Peyer's patch (tissue), 4 donors: ENCODE measurements at regions not wholly inside any gene's neighbourhood (a gene's known extent, or its start where the extent isn't known, plus 50 kb on each side); places are given as distances from the start of the nearest gene placed in this dataset.

Experiments
- DNase-seq, 3 donors: peaks; one replicate each; pipeline ENCODE4 v3.0.0-alpha.2; 2017 to 2019
- H3K27ac ChIP-seq, 4 donors: fragments of 200-600 bp; sonication (generic); one replicate each; pipeline ENCODE4 v1.5.1; 2016 to 2019
- H3K27me3 ChIP-seq, 2 donors: fragments of 200-600 bp; sonication (generic); one replicate each; pipeline ENCODE4 v1.5.1; 2019
- H3K36me3 ChIP-seq, 3 donors: fragments of 200-600 bp; sonication (generic); one replicate each; pipeline ENCODE4 v1.5.1; 2016 to 2019
- H3K4me1 ChIP-seq, 4 donors: fragments of 200-600 bp; sonication (generic); one replicate each; pipeline ENCODE4 v1.5.1; 2016 to 2019
- H3K4me3 ChIP-seq, 4 donors: fragments of 200-600 bp; sonication (generic); 1 replicate in 3 of 4; 2 replicates in 1 of 4; pipeline ENCODE4 v1.5.1; 2016 to 2019; ENCODE audit warnings: mild to moderate bottlenecking in 1 of 4
- H3K9me3 ChIP-seq, 4 donors: fragments of 200-600 bp; sonication (generic); one replicate each; pipeline ENCODE4 v1.5.1; 2016 to 2019; ENCODE audit warnings: mild to moderate bottlenecking in 1 of 4
- POLR2A ChIP-seq, 2 donors: fragments of 450-650 bp; IDR thresholded peaks; one replicate each; pipeline ENCODE4 v1.5.1; 2017; ENCODE audit warnings: antibody characterized with exemption in 2 of 2, mild to moderate bottlenecking in 2 of 2, moderate library complexity in 2 of 2
- TF ChIP-seq, protein P1 (sequence below), 6 experiments: fragments of 450-650 bp in 4 of 6; fragments of 200-600 bp in 2 of 6; sonication (generic) in 1 of 6; IDR thresholded peaks; one replicate each; pipeline ENCODE4 v1.5.1; 2017 to 2019; ENCODE audit warnings: antibody characterized with exemption in 6 of 6, mild to moderate bottlenecking in 3 of 6, moderate library complexity in 1 of 6

DNA sequence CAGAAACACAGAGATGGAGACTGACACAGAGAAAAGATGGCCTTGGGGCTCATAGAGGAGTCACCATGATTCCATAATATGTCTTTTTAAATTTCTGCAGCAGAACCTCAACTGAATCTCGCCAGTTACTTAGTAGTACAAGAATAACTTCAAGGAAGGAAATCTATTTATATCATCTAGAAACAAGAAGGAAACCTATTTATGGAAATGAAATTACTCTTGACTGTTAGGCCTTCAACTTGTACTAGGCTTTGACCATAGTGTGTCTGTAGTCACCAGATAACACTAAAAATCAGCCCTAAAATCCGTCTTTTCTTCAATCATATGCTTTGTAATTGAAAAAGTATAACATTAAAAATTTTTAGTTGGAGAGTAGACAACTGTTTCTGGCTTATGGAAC is 740.4 kb downstream of the TRIML1 start:
- no peak for TF ChIP-seq POLR2A (IDR thresholded peaks at IDR 0.05)
- TF ChIP-seq, protein P1, sequence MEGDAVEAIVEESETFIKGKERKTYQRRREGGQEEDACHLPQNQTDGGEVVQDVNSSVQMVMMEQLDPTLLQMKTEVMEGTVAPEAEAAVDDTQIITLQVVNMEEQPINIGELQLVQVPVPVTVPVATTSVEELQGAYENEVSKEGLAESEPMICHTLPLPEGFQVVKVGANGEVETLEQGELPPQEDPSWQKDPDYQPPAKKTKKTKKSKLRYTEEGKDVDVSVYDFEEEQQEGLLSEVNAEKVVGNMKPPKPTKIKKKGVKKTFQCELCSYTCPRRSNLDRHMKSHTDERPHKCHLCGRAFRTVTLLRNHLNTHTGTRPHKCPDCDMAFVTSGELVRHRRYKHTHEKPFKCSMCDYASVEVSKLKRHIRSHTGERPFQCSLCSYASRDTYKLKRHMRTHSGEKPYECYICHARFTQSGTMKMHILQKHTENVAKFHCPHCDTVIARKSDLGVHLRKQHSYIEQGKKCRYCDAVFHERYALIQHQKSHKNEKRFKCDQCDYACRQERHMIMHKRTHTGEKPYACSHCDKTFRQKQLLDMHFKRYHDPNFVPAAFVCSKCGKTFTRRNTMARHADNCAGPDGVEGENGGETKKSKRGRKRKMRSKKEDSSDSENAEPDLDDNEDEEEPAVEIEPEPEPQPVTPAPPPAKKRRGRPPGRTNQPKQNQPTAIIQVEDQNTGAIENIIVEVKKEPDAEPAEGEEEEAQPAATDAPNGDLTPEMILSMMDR (IDR thresholded peaks at IDR 0.05), result no peak
- Histone ChIP-seq H3K9me3 (no peaks in the 10 kb centered on the region), H3K27ac (no peak overlapping the region), H3K4me1 (no peaks in the 10 kb centered on the region), H3K27me3 (no peaks in the 10 kb centered on the region), H3K4me3 (no peak overlapping the region), H3K36me3 (no peaks in the 10 kb centered on the region)
- DNase-seq, result no peak

DNA sequence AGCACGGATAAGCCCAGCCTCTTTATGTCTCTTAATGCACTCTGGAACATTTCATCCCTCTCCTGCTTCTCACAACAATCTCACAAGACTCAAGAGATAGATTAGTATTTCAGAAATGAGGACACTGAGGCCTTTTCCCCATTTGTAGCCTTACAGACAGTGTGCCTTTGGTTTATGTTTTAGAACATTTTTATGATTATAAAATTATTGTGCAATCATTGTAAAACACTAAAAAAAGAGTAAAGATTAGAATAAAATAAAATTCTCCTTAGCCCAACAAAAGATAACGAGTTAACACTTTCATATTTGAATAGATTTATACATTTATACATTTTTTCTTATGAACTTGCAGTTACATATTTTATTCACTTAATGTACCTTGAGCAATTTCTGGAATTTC is 748.7 kb downstream of the TRIML1 start:
- H3K4me1 ChIP-seq, result no peaks in the 10 kb centered on the region
- H3K36me3 ChIP-seq, result no peaks in the 10 kb centered on the region
- H3K9me3 ChIP-seq, result no peaks in the 10 kb centered on the region
- no peak for DNase-seq
- TF ChIP-seq, protein P1 (IDR thresholded peaks at IDR 0.05), result no peak
- TF ChIP-seq POLR2A (IDR thresholded peaks at IDR 0.05), result no peak
- no peaks in the 10 kb centered on the region for H3K27me3 ChIP-seq
- no peak overlapping the region for H3K27ac ChIP-seq
- H3K4me3 ChIP-seq, result no peak overlapping the region

DNA sequence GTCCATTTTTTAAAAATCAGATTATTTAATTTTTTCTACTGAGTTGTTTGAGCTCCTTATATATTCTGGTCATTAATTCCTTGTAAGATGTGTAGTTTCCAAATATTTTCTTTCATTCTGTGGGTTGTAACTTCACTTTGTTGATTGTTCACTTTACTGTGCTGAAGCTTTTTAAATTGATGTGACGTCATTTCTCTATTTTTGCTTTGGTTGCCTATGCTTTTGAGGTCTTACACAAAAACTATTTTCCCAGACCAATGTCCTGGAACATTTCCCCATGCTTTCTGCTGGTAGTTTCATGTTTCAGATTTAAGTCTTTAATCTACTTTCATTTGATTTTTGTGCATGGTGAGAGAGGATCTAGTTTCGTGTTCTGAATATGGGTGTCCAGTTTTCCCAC is 753.6 kb downstream of the TRIML1 start:
- Histone ChIP-seq H3K4me3 (no peak overlapping the region), H3K9me3 (no peaks in the 10 kb centered on the region), H3K27me3 (no peaks in the 10 kb centered on the region), H3K36me3 (no peaks in the 10 kb centered on the region), H3K4me1 (no peaks in the 10 kb centered on the region), H3K27ac (no peak overlapping the region)
- no peak for DNase-seq
- TF ChIP-seq, protein P1 (IDR thresholded peaks at IDR 0.05), result no peak
- TF ChIP-seq POLR2A (IDR thresholded peaks at IDR 0.05), result no peak

DNA sequence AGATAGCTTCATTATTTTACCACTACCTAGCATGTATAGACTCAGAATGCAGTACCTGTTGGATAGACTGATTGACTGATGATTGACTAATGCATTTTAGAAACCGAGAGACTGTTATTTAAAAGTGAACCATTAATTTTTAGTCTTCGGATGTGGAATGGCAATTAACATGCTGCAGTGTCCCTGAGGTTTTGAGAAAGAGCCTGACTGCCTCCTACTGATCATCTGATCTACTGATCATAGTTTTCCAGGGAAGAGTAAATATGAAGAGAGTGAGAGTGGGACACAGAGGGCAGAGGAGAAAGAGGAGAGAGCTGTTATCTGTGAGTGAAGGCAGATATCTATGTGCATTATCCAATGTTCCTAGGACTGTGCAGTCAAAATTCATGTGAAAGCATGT is 764.7 kb downstream of the TRIML1 start:
- Histone ChIP-seq H3K4me3 (no peak overlapping the region), H3K36me3 (no peaks in the 10 kb centered on the region), H3K27ac (no peak overlapping the region), H3K27me3 (no peaks in the 10 kb centered on the region), H3K4me1 (no peaks in the 10 kb centered on the region), H3K9me3 (no peaks in the 10 kb centered on the region)
- no peak for TF ChIP-seq POLR2A (IDR thresholded peaks at IDR 0.05)
- TF ChIP-seq, protein P1 (IDR thresholded peaks at IDR 0.05), result no peak
- DNase-seq, result no peak

DNA sequence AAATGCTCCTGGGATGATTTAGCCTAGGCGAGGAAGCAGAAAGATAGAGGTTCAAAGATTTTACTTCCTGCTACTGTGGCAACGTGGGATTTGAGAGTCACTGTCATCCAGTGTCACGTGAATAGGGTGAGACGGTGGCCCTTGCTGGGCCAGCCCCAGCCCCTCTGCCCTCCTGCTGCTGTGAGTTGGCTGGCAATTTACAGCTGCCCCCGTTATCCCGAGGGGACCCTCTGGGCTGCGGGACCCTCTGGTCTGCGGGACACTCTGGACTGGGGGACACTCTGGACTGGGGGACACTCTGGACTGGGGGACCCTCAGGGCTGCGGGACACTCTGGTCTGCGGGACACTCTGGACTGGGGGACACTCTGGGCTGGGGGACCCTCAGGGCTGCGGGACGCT is 765.4 kb downstream of the TRIML1 start:
- TF ChIP-seq, protein P1 (IDR thresholded peaks at IDR 0.05), result no peak
- TF ChIP-seq POLR2A (IDR thresholded peaks at IDR 0.05), result no peak

DNA sequence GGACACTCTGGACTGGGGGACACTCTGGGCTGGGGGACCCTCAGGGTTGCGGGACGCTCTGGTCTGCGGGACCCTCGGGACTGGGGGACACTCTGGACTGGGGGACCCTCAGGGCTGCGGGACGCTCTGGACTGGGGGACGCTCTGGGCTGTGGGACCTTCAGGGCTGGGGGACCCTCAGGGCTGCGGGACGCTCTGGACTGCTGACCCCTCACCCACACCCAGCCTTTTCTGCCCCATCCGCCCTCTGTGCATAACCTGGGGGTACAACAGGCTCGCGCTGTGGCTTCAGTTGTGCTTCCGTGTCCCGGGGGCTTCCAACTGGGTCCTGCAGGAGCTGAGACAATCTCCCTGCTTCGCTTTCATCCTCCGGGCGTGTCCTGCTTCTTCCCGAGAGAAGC is 766.0 kb downstream of the TRIML1 start:
- no peaks in the 10 kb centered on the region for H3K4me1 ChIP-seq
- DNase-seq, result no peak
- no peak overlapping the region for H3K27ac ChIP-seq
- no peaks in the 10 kb centered on the region for H3K36me3 ChIP-seq
- H3K27me3 ChIP-seq, result no peaks in the 10 kb centered on the region
- H3K4me3 ChIP-seq, result no peak overlapping the region
- TF ChIP-seq POLR2A (IDR thresholded peaks at IDR 0.05), result no peak
- TF ChIP-seq, protein P1 (IDR thresholded peaks at IDR 0.05), result no peak
- no peaks in the 10 kb centered on the region for H3K9me3 ChIP-seq

More for the DNA sequence above, 765.4 kb downstream of the TRIML1 start:
- no peak for DNase-seq
- no peaks in the 10 kb centered on the region for H3K4me1 ChIP-seq
- H3K27me3 ChIP-seq, result no peaks in the 10 kb centered on the region
- no peak overlapping the region for H3K4me3 ChIP-seq
- no peaks in the 10 kb centered on the region for H3K9me3 ChIP-seq
- H3K27ac ChIP-seq, result no peak overlapping the region
- no peaks in the 10 kb centered on the region for H3K36me3 ChIP-seq
